NCI-H510A (cell line): ENCODE measurements at regions not wholly inside any gene's neighbourhood (a gene's known extent, or its start where the extent isn't known, plus 50 kb on each side); places are given as distances from the start of the nearest gene placed in this dataset.

Experiments
- DNase-seq: peaks from one replicate; lab custom pipeline; 2025; lab: John Stamatoyannopoulos, UW

DNA sequence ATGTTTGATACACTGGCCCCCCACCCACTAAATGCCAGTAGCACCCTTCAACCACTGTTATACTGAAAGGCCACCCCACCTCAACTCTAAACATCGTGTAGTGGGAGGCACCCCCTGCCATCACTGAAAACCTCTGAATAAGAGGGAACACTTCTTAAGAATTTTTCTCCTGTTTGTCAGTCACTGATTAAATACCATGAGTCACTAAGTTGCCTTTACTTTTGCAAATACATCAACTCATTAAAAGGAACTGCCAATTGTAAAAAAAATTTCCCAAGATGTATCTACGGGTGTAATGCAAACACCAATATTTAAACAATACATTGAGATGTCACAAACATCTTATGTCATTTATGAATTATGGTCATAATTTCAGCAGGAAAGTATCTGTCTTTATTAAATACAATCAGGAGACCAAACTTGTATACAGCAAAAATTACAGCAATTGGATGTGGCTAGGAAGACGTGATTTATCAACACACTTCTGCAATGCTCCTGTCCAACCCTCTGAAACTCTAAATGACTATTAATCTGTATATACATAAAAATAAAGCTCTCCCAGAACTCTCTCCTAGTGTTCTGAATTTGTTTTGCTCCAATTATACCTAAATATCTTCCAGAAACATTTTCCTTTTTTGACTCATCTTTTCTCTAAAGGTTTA is 144.1 kb upstream of the STK17B start:
- DNase-seq, result no peak

DNA sequence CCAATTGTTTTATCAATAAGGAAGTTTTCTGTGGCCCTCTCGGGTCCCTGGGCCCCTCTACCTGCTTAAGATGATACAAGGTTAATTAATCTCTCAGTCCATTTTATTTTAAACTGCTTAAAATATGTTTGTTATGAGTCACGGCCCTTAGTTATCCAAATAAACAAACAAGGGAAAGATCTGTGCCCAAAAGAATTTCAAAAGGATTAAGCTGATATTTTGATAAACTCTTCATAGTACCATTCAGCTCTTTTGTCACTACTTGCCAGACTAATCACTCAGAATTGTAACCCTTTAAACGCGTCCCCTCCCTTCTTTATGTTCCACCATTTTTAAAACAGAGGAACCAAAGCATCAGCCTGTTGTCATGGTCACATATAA is 144.7 kb upstream of the STK17B start:
- no peak for DNase-seq

DNA sequence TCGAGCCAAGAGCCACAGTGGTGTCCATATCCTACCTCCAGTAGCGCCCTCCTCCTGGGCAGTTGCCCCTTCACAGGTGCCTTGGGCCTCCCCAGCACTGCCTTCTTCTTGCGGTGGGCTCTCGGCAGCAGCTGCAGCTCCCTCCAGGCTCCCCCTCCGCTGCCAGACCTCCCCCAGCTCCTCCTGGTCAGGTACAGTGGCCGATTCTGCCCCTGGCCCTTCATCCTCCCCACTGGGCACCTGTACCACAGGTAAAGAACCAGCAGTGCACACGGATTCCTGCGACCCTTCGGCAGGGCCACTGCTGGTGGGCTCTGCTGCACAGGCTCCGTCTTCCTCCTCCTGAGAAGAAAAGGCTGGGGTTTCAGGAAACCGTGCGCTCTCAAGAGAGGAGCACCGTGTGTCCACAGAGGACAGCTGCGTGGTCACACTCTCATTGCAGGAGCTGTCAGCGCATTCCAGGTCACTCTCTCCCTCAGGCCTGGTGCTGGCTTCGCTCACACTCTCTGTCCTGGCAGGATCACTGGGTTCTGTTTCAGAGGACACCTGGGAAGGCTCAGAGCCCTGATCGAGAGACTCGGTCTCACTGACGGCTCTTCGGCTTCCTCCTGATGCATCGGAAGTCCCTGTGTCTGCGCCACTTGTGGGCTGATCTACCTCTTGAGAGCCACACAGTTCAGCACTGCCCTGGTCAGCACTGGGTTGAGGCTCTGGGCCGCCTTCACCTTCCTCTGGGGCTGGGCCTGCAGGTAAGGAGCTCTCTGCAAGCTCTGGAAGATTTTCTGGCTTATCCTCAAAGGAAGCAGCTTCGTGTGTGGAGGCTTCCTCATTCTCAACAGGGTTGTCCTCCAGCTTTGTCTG is 147.4 kb upstream of the STK17B start:
- DNase-seq, result no peak

DNA sequence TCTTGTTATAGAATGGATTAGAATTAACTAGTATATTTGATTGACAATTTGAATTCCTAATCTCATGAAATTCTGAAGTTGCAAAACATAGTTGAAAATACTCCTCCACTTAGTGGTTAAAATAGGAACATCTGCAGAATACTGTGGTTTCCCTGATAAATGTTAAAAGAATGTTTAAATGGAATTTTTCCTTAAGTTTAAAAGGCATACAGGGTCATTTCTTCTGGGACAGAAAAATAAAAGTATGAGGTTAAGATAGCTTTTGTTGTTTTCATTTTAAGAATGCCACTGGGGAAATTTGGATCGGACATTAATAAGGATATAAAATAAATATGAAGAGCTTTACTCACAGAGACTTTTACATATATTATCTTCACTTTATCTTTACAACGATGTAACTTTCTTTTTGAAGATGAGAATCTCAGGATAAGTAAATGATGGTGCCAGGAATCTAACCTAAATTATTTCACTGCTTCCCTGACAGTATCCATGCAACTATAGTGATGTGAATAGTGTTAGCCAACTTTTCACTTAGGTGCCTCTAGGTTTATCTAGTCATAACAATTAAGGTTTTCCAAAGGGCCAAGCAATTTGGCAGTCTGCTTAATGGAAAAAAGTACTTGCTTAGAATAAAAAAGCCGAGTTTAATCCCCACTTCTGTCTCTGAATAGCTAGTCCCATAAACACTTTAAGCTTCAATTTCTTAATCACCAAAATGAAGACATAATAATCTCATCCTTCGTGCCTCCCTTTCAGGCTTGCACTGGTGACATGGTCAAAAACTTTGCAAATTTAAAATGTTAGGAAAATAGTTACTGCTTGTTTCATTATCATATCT is 151.8 kb upstream of the STK17B start:
- DNase-seq, result no peak

DNA sequence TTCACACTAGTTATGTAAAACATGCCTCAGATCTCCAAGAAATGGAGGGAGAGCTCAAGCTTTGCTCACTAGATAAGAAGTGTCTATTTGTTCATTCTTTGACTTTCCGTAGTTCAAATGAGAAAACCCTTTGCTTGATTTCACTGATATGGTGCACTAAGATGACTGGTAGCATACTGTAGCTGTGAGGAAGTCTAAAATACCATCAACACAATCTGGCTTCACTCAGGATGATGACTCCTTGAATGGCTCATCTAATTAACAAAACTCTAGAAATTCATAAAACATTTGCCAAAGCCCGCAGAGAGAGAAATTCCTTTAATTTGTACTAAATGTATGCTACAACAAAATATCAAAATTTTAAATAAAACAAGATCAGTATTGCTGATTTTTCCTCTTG is 152.8 kb upstream of the STK17B start:
- no peak for DNase-seq

DNA sequence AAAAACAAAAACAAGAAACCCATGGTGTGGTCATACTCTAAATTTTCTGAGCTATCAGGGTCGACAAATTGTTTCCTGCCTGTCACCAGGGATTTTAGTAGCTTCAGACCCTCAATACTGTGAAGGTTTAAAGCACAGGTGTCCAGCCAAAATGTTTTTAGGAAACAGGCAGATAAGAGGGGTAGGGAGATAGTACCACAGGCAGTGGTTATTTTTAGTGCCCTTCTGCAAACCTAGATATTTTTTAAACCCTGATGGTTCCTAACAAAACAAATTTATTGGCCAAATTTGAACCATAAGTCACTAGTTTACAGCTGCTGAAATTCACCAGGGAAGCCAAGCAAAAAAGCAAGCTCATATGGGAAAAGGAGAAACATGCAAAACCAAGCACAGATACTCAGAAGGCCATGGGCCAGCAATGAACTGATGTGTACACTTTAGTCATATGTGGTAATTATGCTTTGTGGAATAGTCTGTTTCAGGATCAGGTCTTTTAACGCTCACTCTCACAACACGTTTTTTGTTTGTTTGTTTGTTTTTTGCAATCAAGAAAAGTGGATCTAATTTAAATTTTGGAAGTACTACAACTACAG is 156.8 kb upstream of the STK17B start:
- DNase-seq, result no peak

DNA sequence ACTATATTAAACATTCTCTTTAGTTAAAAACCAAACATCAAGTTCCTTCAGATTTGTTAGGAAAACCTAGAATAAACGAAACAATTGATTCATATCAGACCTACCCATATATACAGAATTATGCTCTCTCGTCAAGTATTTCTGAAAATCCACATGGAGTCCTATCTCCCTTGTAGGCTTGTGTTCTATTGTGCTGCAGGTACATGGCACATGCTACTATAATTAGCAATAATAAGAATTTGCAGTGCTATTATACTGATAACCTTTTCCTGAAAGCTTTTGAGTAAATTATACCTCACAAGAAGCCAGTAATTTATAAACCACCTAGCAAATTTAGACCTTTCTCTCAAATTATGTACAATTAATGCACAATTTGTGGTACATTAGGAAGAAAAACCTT is 158.6 kb upstream of the STK17B start:
- DNase-seq, result no peak

DNA sequence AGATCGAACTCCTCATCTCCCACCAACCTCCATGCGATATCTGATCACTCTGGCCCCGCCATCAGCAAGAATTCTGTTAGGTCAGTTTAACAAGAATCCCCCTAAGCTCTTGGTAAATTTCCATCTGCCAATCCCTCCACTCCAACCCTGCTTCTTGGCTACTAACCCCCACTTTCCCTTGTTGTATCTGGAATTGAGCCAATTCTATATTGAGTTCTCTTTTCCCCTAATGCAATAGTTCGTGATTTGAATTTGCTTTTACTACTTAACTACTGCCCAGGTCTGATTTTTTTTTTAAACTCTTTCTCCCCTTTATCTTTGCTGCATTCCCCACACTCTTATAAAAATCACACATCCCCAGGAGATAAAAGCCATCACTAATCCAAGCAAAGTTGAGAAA is 159.3 kb upstream of the STK17B start:
- DNase-seq, result no peak

DNA sequence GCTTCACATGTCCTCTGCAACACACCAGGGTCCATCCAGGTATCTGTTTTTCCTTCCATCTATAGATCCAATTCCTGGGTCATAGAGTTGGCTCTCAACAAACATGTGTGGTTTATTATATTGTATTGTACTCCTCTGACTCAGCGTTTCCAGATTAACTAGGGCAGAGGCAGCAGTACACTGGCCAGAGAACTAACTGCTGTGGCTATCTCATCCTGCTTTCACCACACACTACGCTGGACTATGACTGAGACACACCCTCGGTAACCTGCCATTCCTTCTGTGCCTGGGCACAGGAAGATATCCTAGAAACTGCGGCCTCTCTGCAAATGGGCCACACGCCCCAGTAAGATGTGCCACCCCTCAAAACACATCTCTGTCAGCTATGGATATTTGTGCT is 159.8 kb upstream of the STK17B start:
- no peak for DNase-seq

DNA sequence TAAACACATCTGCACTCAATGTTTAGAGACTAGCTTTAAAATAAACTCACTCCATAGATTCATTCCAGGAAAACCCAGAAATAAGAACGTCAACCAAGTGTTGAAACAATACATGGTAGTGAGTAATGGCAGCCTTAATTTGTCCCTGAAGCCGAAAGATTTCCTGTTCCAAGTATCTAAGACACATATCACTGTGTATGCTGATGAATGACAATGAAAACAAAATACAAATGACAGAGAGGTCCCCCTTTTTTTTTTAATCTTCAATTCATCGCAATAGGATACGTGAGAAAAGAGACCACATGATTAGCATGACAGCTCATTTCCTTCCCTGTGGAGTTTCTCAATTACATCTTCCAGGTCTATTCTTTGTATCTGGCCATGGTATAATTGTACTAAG is 160.5 kb upstream of the STK17B start:
- DNase-seq, result no peak

DNA sequence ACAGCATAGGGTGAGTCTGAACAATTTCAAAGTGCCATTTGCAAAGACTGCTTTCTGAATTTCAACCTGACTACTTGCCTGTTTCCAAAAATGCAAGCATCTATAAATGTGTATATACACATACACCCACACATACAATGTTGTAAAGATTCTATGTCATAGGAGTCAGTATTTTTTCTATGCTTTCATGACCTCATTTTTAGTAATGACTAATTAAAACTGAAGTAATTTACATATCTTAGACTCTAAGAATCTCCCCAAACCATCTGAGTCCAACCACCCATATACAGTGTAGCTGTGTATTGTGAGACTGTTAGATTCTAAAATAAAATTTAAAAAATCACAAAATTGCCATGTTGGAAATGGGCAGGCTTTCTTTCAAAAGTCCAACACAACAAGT is 162.0 kb upstream of the STK17B start:
- no peak for DNase-seq

DNA sequence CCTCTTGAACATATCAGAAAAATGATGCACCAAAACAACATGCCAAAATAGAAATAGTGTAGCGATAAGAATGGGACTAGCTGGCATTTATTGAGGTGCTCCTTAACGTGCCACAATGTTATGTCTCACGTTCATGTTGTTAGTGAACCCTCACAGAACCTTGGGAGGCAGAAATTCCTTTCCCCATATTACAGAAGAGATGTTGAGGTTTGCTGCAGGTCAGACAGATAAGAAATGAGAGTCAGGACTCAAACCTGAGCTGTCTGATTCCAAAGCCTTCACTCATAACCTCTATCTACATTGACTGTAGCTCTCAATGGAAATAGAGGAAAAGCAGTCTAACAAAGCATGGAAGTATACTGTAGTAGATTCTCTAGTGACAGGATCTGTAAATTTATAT is 163.3 kb upstream of the STK17B start:
- no peak for DNase-seq

DNA sequence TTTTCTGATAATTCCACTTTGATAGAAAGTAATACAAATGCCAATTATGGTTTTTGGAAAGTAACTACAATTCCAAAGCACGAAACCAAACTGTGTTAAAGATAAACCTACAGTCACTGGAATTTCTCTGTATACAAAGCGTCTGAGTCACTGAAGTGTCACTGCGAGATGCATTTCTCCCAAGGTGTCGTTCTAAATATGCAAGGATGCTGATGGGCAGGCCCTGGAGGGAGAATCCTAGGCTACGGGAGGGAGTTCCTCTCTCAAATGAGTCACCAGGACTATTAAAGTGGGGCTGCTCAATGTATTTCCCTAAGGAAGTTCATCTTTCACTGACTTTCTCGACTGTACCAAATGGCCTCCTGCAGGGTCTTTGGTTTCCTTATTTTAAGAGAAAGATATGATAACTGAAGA is 163.8 kb upstream of the STK17B start:
- DNase-seq, result no peak

DNA sequence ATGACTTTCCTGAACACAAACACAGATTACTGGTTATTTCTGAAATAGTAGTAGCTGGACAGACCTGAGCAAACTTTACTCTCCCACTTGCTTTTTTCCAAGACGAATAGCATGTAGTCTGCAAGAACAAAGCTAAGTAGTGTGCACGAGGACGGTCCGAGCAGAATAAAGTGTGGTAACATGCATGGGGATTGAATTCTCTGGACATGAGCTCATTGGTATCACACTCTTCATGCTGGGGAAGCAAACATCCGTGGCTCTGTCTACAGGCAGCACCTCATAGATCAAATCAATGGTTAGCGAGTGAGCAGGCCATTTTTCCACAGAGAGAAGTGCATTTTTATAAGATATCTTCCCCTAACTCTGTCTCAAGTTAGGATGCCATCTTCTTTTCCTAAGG is 164.8 kb upstream of the STK17B start:
- no peak for DNase-seq

DNA sequence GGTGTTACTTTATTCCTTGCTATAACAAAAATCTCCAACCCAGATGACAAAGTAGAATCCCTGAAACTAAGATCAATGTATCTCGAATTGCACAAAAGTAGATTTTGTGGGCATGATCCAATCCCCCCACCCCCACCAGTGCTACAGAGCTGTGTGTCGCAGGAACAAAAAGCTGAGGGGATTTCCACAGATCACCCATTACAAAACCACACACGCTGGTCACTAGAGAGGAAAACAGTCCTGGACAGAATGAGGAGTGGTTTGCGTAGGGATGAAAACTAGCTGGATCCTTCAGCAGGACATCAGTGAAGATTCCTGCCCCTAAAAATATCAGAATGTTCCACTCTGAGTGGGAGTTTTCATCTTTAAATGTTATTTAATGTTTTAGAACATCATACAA is 165.3 kb upstream of the STK17B start:
- DNase-seq, result no peak

DNA sequence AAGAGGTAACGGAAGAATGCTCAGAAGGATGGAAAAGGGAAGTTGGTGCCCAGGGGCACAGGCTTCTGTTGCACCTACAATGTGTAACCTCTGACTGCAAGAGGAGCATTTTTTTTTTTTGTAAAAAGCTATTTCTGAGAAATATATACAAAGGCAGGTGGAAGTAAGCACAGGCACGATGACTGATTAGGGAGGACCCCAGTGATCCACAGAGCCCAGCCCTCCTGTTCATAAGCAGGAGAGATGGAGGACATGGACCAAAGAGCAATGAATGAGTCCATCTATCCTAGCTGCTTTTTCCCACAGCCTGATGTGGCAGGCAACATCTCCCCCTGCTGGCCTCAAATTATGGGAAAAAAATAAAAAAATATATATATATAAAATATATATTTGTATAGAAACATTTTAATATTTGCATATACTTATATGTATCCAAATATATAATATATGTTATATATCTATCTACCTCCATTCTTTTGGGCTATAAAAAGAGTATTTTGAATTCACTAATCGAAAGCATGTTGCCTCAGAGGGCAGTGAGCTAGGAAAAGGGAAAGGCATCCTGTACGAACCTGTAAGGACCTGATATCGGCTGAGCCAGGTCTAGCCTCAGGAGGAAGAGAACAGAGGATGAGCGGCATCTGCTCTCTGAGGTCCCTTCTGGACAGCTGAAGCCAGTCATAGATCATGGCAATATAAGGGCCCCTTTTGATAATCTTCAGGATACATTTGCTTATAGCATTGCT is 166.0 kb upstream of the STK17B start:
- DNase-seq, result no peak

DNA sequence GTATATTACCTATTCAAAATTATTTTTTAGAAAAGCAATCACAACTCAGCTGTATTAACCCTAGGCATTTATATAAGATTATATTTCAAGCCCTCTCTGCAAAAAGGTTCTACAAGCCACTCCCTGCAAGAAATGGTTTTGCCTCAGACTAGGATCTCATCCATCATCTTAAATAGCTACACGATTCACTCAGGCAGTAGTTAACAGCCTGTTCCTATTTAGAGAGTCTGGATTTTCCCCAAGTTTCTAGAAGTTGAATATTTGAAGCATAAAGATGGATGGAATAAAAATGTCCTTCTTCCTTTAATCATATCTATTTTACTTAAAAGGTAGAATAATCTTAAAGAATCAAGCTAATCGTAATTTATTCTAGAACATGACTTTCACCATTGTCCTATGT is 167.1 kb upstream of the STK17B start:
- DNase-seq, result no peak

DNA sequence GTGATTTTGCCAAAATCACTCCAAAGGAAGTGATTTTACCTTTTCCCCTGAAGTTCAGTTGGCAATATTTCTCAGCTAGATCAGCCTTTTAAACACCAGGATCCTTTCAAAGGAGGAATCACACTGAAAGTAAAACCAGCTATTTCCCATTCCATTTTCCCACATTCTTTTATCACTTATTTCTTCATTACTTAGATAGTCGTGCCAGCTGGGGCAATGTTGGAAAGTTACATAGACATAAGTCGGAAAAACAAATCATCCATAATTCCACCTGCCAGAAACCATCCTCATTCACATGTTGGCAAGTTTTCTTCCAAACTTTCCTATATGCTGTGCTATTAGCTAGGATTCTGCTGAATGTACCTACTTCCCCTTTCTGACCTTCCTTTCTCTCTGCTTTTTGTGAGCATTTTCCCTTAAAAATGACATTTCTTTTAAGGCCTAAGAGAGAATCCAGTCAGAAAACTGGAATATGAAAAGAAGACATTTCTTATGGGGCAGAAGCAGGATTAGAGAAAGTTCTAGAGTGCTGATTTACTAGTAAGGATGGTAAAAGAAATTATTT is 170.0 kb upstream of the STK17B start:
- no peak for DNase-seq

DNA sequence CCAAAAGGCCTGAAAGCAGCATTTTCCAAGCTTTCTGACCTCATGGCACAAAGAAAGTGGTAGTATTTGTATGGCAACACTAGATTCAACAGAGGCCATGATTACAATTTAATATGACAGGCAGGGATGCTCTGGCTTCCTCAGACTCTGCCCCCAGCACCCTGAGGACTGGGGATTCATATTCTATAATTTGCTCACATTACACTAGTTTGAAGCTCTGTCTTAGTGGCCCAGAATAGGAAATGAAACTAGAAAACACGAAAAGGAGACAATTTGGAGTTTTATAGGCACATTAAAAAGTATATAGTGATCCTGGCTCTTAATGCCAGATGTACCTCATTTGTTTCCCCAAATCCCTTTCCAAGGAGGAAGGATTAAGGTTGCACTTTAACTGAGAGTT is 173.0 kb upstream of the STK17B start:
- DNase-seq, result no peak

DNA sequence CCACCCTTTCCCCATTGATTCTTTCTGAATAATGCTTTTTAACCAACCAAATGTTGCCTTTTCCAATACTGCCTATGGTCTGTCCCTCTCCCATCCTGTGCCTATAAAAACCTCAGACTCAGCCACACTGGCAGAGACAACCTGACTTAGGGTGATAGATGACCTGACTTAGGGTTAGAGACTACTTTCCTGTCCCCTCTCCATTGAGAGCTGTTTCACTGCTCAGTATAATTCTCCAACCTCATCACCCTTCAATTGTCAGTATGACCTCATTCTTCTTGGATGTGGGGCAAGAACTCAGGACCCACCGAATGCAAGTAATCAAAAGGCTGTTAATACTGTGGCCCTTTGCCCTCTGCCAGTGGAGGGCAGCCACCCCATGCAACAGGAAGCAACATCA is 182.3 kb upstream of the STK17B start:
- no peak for DNase-seq

DNA sequence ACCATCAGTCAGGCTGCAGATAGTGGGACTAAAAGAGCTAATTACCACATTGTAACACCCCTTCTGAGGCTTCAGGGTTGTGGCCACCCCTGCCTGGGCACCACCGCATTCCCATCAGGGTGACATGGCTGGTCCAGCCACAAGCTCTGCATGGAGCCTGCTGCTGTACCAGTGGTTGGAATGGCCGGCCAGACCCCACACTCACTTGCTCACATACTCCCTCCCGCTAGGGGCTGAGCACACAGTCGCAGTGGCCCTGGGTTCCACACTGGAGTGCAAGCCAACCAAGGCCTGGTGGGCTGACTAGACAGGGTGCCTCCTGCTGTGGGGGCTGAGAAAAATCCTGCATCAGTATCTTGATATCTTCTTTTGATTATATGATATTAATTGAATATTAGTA is 182.8 kb upstream of the STK17B start:
- no peak for DNase-seq

DNA sequence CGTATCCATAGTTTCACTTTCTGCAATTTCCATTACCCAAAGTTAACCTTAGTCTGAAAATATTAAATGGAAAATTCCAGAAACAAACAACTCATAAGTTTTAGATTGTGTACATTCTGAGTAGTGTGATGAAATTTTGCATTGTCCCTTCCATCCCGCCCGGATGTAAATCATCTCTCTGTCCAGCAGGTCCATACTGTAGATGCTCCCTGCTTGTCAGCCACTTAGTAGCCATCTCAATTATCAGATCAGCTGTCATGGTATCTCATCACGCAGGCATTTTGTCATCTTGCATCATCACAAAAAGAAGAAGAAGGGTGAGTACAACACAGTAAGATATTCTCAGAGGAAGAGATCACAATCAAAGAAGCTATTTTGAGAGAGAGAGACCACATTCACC is 185.0 kb upstream of the STK17B start:
- no peak for DNase-seq
